ENCODE measurements at regions not wholly inside any gene's neighbourhood (a gene's known extent, or its start where the extent isn't known, plus 50 kb on each side); places are given as distances from the start of the nearest gene placed in this dataset.
"Not testable (repeated sequence)": the region's sequence is repeated elsewhere in the genome, so short reads cannot be mapped to it uniquely, and the experiment has no call there.

DNA sequence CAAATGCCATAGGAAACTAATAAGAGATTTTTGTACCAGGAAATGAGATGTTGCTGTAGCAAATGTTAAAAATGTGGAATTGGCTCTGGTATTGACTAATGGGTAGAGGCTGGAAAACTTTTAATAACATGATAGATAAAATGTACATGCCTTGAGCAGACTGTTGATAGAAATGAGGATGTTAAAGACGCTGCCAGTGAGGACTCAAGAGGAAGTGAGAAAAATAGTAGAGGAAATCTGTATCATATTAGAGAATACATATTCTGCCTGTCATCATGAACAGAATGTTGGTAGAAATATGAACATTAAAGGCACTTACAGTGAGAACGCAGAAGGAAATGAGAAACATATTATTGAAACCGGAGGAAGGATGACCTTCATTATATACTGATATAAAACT is 577.2 kb upstream of the HTR2C start:
- TF ChIP-seq, protein P1, sequence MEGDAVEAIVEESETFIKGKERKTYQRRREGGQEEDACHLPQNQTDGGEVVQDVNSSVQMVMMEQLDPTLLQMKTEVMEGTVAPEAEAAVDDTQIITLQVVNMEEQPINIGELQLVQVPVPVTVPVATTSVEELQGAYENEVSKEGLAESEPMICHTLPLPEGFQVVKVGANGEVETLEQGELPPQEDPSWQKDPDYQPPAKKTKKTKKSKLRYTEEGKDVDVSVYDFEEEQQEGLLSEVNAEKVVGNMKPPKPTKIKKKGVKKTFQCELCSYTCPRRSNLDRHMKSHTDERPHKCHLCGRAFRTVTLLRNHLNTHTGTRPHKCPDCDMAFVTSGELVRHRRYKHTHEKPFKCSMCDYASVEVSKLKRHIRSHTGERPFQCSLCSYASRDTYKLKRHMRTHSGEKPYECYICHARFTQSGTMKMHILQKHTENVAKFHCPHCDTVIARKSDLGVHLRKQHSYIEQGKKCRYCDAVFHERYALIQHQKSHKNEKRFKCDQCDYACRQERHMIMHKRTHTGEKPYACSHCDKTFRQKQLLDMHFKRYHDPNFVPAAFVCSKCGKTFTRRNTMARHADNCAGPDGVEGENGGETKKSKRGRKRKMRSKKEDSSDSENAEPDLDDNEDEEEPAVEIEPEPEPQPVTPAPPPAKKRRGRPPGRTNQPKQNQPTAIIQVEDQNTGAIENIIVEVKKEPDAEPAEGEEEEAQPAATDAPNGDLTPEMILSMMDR (IDR thresholded peaks at IDR 0.05) = no peak
- TF ChIP-seq POLR2A (IDR thresholded peaks at IDR 0.05) (no peak), EP300 (IDR thresholded peaks at IDR 0.05) (no peak), POLR2AphosphoS5 (IDR thresholded peaks at IDR 0.05) (no peak)
- WGBS, 2 donors (ENCODE audit: low coverage in 1 of 2) = 68 to 80% methylated on average over 3 of the region's 3 CpGs
- Histone ChIP-seq H3K4me3 (no peak overlapping the region), H3K27ac (no peak overlapping the region), H3K36me3 (no peaks in the 10 kb centered on the region), H3K4me1 (no peaks in the 10 kb centered on the region), H3K27me3 (no peaks in the 10 kb centered on the region), H3K9me3 (no peaks in the 10 kb centered on the region)
- no peak for ATAC-seq

DNA sequence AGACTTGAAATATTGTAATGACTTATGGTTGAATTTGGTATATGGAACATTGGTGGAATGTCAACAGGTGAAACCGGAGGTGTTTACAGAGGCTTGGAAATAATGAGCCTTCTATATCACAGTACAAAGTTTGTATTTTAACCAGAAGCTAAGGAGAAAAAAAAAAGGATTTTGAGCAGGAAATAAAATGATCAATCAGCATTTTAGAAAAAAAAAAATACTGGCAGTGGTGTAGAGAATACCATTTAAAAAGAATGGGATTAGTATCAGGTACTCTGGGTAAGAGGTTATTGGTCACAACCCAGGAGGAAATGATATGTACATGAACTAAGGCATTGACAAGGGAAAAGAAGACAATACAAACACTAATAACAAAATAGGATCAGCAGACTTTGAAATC is 587.1 kb upstream of the HTR2C start:
- 64 to 100% methylated on average over 1 of the region's 1 CpG for WGBS, 2 donors (ENCODE audit: low coverage in 1 of 2)
- H3K9me3 ChIP-seq = no peaks in the 10 kb centered on the region
- TF ChIP-seq POLR2AphosphoS5 (IDR thresholded peaks at IDR 0.05) = no peak
- TF ChIP-seq, protein P1 (IDR thresholded peaks at IDR 0.05) = no peak
- no peak for TF ChIP-seq POLR2A (IDR thresholded peaks at IDR 0.05)
- TF ChIP-seq EP300 (IDR thresholded peaks at IDR 0.05) = no peak

DNA sequence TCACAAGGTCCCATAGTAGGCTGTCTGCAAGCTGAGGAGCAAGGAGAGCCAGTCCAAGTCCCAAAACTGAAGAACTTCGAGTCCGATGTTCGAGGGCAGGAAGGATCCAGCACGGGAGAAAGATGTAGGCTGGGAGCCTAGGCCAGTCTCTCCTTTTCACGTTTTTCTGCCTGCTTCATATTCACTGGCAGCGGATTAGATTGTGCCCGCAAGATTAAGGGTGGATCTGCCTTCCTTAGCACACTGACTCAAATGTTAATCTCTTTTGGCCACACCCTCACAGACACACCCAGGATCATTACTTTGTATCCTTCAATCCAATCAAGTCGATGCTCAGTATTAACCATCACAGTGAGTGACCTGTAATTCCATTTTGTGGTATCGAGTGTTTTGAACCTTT is 592.2 kb upstream of the HTR2C start:
- H3K36me3 ChIP-seq, H3K4me1 ChIP-seq, H3K4me3 ChIP-seq, H3K27ac ChIP-seq, ATAC-seq, H3K9me3 ChIP-seq, H3K27me3 ChIP-seq: not testable (repeated sequence)
- 85 to 92% methylated on average over 2 to 8 of the region's 9 CpGs for WGBS, 2 donors (ENCODE audit: low coverage in 1 of 2)

More for the DNA sequence above, 587.1 kb upstream of the HTR2C start:
- no peaks in the 10 kb centered on the region for H3K4me1 ChIP-seq
- no peaks in the 10 kb centered on the region for H3K27me3 ChIP-seq
- H3K27ac ChIP-seq = no peak overlapping the region
- no peak overlapping the region for H3K4me3 ChIP-seq
- H3K36me3 ChIP-seq = no peaks in the 10 kb centered on the region
- no peak for ATAC-seq

DNA sequence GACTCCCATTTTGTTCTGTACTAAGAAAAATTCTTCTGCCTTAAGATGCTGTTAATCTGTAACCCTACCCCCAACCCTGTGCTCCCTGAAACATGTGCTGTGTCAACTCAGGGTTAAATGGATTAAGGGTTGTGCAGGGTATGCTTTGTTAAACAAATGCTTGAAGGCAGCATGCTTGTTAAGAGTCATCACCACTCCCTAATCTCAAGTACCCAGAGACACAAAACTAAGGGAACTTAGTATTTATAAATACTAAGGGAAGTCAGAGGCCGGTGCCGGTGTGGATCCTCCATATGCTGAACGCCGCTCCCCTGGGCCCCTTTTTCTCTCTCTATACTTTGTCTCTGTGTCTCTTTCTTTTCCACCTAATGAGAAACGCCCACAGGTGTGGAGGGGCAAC is 593.2 kb upstream of the HTR2C start:
- H3K27ac ChIP-seq, H3K9me3 ChIP-seq, H3K27me3 ChIP-seq, H3K4me1 ChIP-seq, H3K36me3 ChIP-seq, H3K4me3 ChIP-seq, ATAC-seq: not testable (repeated sequence)
- 10 to 17% methylated on average over 5 of the region's 5 CpGs for WGBS, 2 donors (ENCODE audit: low coverage in 1 of 2)

DNA sequence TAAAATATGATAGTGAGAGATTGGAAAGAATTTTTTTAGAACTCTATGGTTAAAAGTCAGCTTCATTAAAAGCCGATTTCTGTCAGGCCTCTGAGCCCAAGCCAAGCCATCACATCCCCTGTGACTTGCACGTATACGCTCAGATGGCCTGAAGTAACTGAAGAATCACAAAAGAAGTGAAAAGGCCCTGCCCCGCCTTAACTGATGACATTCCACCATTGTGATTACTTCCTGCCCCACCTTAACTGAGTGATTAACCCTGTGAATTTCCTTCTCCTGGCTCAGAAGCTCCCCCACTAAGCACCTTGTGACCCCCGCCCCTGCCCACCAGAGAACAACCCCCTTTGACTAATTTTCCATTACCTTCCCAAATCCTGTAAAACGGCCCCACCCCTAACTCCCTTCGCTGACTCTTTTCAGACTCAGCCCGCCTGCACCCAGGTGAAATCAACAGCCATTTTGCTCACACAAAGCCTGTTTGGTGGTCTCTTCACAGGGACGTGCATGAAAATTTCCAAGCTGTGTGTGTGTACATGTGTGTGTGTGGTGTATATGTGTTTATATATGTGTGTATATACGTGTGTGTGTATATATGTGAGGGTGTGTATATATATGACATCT is 595.5 kb upstream of the HTR2C start:
- not testable (repeated sequence) for H3K9me3 ChIP-seq, H3K27me3 ChIP-seq, H3K4me3 ChIP-seq, H3K36me3 ChIP-seq, H3K4me1 ChIP-seq, ATAC-seq, H3K27ac ChIP-seq
- 65 to 71% methylated on average over 2 to 5 of the region's 10 CpGs for WGBS, 2 donors (ENCODE audit: low coverage in 1 of 2)

DNA sequence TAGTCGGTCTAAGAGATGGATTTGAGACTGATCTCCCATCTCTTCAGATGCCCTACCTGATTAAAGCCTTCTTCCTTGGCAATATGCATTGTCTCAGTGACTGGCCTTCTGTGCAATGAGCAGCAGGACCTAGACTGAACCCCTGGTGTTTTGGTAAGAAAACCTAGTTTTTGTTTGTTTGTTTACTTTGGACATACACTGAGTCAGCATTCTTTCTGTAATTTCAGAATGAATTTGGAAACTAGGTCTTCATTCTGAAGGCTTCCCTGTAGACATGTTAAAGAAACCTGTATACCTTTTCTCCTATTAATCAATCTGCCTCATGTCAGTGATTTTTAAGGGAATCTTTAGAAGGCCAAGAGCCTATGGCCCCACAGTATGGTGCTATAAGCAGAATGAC is 597.5 kb upstream of the HTR2C start:
- Histone ChIP-seq H3K4me3 (no peak overlapping the region), H3K9me3 (no peaks in the 10 kb centered on the region), H3K27ac (no peak overlapping the region), H3K27me3 (no peaks in the 10 kb centered on the region), H3K4me1 (no peaks in the 10 kb centered on the region), H3K36me3 (no peaks in the 10 kb centered on the region)
- TF ChIP-seq POLR2A (IDR thresholded peaks at IDR 0.05) = no peak
- no peak for TF ChIP-seq EP300 (IDR thresholded peaks at IDR 0.05)
- TF ChIP-seq POLR2AphosphoS5 (IDR thresholded peaks at IDR 0.05) = no peak
- TF ChIP-seq, protein P1 (IDR thresholded peaks at IDR 0.05) = no peak
- WGBS, 2 donors (ENCODE audit: low coverage in 1 of 2) = 80 to 83% methylated on average over 1 of the region's 1 CpG
- no peak for ATAC-seq

Measured in gastroesophageal sphincter (tissue), 4 donors.